Peyer's patch (tissue), 4 donors: ENCODE measurements at regions not wholly inside any gene's neighbourhood (a gene's known extent, or its start where the extent isn't known, plus 50 kb on each side); places are given as distances from the start of the nearest gene placed in this dataset.

ENCODE experiments used
- CTCF ChIP-seq, 6 experiments: fragments of 450-650 bp in 4 of 6; fragments of 200-600 bp in 2 of 6; sonication (generic) in 1 of 6; IDR thresholded peaks; one replicate each; pipeline ENCODE4 v1.5.1; 2017 to 2019; ENCODE audit warnings: antibody characterized with exemption in 6 of 6, mild to moderate bottlenecking in 3 of 6, moderate library complexity in 1 of 6
- POLR2A ChIP-seq, 2 donors: fragments of 450-650 bp; IDR thresholded peaks; one replicate each; pipeline ENCODE4 v1.5.1; 2017; ENCODE audit warnings: antibody characterized with exemption in 2 of 2, mild to moderate bottlenecking in 2 of 2, moderate library complexity in 2 of 2

GRCh38 chr1:29842130-29842529 is 605.8 kb downstream of the PTPRU start:
- TF ChIP-seq CTCF (IDR thresholded peaks at IDR 0.05) (no peak), POLR2A (IDR thresholded peaks at IDR 0.05) (no peak)
